GF-D8 (cell line): ENCODE measurements at regions not wholly inside any gene's neighbourhood (a gene's known extent, or its start where the extent isn't known, plus 50 kb on each side); places are given as distances from the start of the nearest gene placed in this dataset.
"Not testable (repeated sequence)": the region's sequence is repeated elsewhere in the genome, so short reads cannot be mapped to it uniquely, and the experiment has no call there.

Experiments used
- DNase-seq: peaks from one replicate; lab custom pipeline; 2025; lab: John Stamatoyannopoulos, UW

GRCh38 chrX:13518126-13518525 is 51.3 kb upstream of the EGFL6 start:
- DNase-seq: no peak

- no peak for DNase-seq
Observed at GRCh38 chrX:13515211-13515930, 54.0 kb upstream of the EGFL6 start.

- no peak for DNase-seq
Observed at GRCh38 chrX:13511944-13512330, 57.5 kb upstream of the EGFL6 start.

GRCh38 chrX:13511241-13511943 is 58.0 kb upstream of the EGFL6 start:
- no peak for DNase-seq

GRCh38 chrX:13507893-13508292 is 61.5 kb upstream of the EGFL6 start:
- no peak for DNase-seq

- DNase-seq: no peak
Observed at GRCh38 chrX:13506574-13506973, 62.8 kb upstream of the EGFL6 start.

GRCh38 chrX:13502590-13502989 is 66.8 kb upstream of the EGFL6 start:
- DNase-seq: no peak

GRCh38 chrX:13499736-13500135 is 69.7 kb upstream of the EGFL6 start:
- DNase-seq: no peak

- DNase-seq: no peak
Observed at GRCh38 chrX:13498238-13498637, 71.2 kb upstream of the EGFL6 start.

GRCh38 chrX:13495232-13495631 is 74.2 kb upstream of the EGFL6 start:
- DNase-seq: no peak

GRCh38 chrX:13494562-13494961 is 74.8 kb upstream of the EGFL6 start:
- no peak for DNase-seq

- no peak for DNase-seq
Observed at GRCh38 chrX:13493659-13494058, 75.7 kb upstream of the EGFL6 start.

- DNase-seq: no peak
Observed at GRCh38 chrX:13492286-13492685, 77.1 kb upstream of the EGFL6 start.

GRCh38 chrX:13491061-13491460 is 78.3 kb upstream of the EGFL6 start:
- DNase-seq: peak; percentile 12

GRCh38 chrX:13489454-13489853 is 79.9 kb upstream of the EGFL6 start:
- DNase-seq: no peak

GRCh38 chrX:13487731-13488505 is 81.5 kb upstream of the EGFL6 start:
- DNase-seq: peak; percentile 8

GRCh38 chrX:13485167-13485566 is 84.2 kb upstream of the EGFL6 start:
- no peak for DNase-seq

- DNase-seq: no peak
Observed at GRCh38 chrX:13483773-13484172, 85.6 kb upstream of the EGFL6 start.

GRCh38 chrX:13482746-13483541 is 86.5 kb upstream of the EGFL6 start:
- DNase-seq: no peak

- not testable (repeated sequence) for DNase-seq
Observed at GRCh38 chrX:13480780-13481179, 88.6 kb upstream of the EGFL6 start.

- DNase-seq: no peak
Observed at GRCh38 chrX:13479452-13479813, 90.0 kb upstream of the EGFL6 start.

- no peak for DNase-seq
Observed at GRCh38 chrX:13478740-13479451, 90.5 kb upstream of the EGFL6 start.
